GM21737 (cell line): ENCODE measurements at regions not wholly inside any gene's neighbourhood (a gene's known extent, or its start where the extent isn't known, plus 50 kb on each side); places are given as distances from the start of the nearest gene placed in this dataset.

Experiments used
- ATAC-seq: cut with Tn5 transposase; IDR thresholded peaks from one replicate; pipeline ENCODE4 v1.9.1; 2021; ENCODE audit warnings: mild to moderate bottlenecking, moderate library complexity; ENCODE audit not compliant: unreplicated experiment

- ATAC-seq: no peak
These were observed 278.4 kb upstream of the CCDC54 start for GRCh38 chr3:107098864-107099263.

GRCh38 chr3:107100137-107100536 is 277.1 kb upstream of the CCDC54 start:
- ATAC-seq: no peak

- no peak for ATAC-seq
These were observed 276.7 kb upstream of the CCDC54 start for GRCh38 chr3:107100573-107100972.

- ATAC-seq: no peak
These were observed 273.5 kb upstream of the CCDC54 start for GRCh38 chr3:107103786-107104185.

GRCh38 chr3:107106316-107106715 is 270.9 kb upstream of the CCDC54 start:
- ATAC-seq: no peak

GRCh38 chr3:107106907-107107306 is 270.3 kb upstream of the CCDC54 start:
- ATAC-seq: no peak

- ATAC-seq: no peak
These were observed 266.5 kb upstream of the CCDC54 start for GRCh38 chr3:107110596-107111305.

- ATAC-seq: no peak
These were observed 265.4 kb upstream of the CCDC54 start for GRCh38 chr3:107111872-107112271.

- no peak for ATAC-seq
These were observed 264.9 kb upstream of the CCDC54 start for GRCh38 chr3:107112356-107112755.

GRCh38 chr3:107116251-107116650 is 261.0 kb upstream of the CCDC54 start:
- ATAC-seq: no peak

GRCh38 chr3:107117156-107117555 is 260.1 kb upstream of the CCDC54 start:
- ATAC-seq: no peak

GRCh38 chr3:107117922-107118536 is 259.2 kb upstream of the CCDC54 start:
- no peak for ATAC-seq

- no peak for ATAC-seq
These were observed 252.4 kb upstream of the CCDC54 start for GRCh38 chr3:107124885-107125284.

- no peak for ATAC-seq
These were observed 248.3 kb upstream of the CCDC54 start for GRCh38 chr3:107128946-107129345.

- ATAC-seq: no peak
These were observed 247.0 kb upstream of the CCDC54 start for GRCh38 chr3:107130089-107130700.

- no peak for ATAC-seq
These were observed 244.6 kb upstream of the CCDC54 start for GRCh38 chr3:107132674-107133073.

- ATAC-seq: no peak
These were observed 243.3 kb upstream of the CCDC54 start for GRCh38 chr3:107133891-107134290.

- no peak for ATAC-seq
These were observed 235.1 kb upstream of the CCDC54 start for GRCh38 chr3:107142171-107142570.

- no peak for ATAC-seq
These were observed 234.3 kb upstream of the CCDC54 start for GRCh38 chr3:107142786-107143575.

GRCh38 chr3:107150675-107151074 is 226.6 kb upstream of the CCDC54 start:
- ATAC-seq: no peak

- no peak for ATAC-seq
These were observed 223.3 kb upstream of the CCDC54 start for GRCh38 chr3:107153981-107154380.
